HL-60 (cell line): ENCODE measurements at regions not wholly inside any gene's neighbourhood (a gene's known extent, or its start where the extent isn't known, plus 50 kb on each side); places are given as distances from the start of the nearest gene placed in this dataset.

Source experiments
- DNase-seq, 2 experiments: peaks; one replicate each; pipeline ENCODE4 v3.0.0-alpha.2; 2010 to 2020; ENCODE audit warnings: low read depth in 1 of 2, low spot score in 1 of 2
- H3K27ac ChIP-seq: fragments of 250-450 bp; sonication (Bioruptor Pico); replicated peaks from 2 replicates; pipeline ENCODE4 v1.5.1; 2020; ENCODE audit warnings: mild to moderate bottlenecking, moderate library complexity
- H3K27me3 ChIP-seq: fragments of 250-450 bp; sonication (Bioruptor Pico); 2 replicates; pipeline ENCODE4 v1.5.1; 2021; ENCODE audit warnings: mild to moderate bottlenecking, moderate library complexity; ENCODE audit not compliant: insufficient read depth, poor library complexity, severe bottlenecking
- H3K4me3 ChIP-seq: replicated peaks from 2 replicates; pipeline ENCODE4 v1.5.1; 2011; ENCODE audit warnings: mild to moderate bottlenecking, control low read depth, low read length; ENCODE audit not compliant: insufficient read depth
- GABPA ChIP-seq: IDR thresholded peaks from 2 replicates; pipeline ENCODE4 v1.6.1; 2012; ENCODE audit warnings: low read depth
- POLR2AphosphoS5 ChIP-seq: IDR thresholded peaks from 2 replicates; pipeline ENCODE4 v1.6.1; 2012; ENCODE audit warnings: low read depth
- SPI1 ChIP-seq: IDR thresholded peaks from 2 replicates; pipeline ENCODE4 v1.6.1; 2012; ENCODE audit warnings: low read depth, mild to moderate bottlenecking, borderline replicate concordance
- TF ChIP-seq, protein P1 (sequence below): IDR thresholded peaks from one replicate; pipeline ENCODE4 v1.5.1; 2011; ENCODE audit warnings: low read length, control low read depth, inconsistent platforms; ENCODE audit not compliant: insufficient read depth
- TF ChIP-seq, protein P2 (sequence below): IDR thresholded peaks from 2 replicates; pipeline ENCODE4 v1.6.1; 2012; ENCODE audit warnings: low read depth; ENCODE audit not compliant: insufficient replicate concordance

DNA sequence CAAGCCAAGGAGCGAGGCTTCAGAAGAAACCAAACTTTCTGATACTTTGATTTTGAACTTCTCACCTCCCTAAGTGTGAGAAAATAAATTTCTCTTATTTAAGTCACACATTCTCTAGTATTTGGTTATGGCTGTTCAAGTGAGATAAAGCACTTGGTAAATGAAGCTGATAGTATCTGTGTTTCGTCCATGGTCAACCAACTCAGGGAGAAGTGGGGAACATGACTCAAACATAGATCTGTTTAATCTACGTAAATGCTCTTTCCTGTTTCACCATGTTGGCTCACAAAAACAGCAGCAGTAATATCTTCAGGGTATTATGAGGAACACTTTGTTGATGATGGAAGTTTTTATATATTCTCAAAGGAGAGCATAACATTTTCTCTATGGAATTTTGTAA is 2167.2 kb upstream of the C9orf72 start:
- no peak overlapping the region for H3K27ac ChIP-seq
- TF ChIP-seq, protein P1, sequence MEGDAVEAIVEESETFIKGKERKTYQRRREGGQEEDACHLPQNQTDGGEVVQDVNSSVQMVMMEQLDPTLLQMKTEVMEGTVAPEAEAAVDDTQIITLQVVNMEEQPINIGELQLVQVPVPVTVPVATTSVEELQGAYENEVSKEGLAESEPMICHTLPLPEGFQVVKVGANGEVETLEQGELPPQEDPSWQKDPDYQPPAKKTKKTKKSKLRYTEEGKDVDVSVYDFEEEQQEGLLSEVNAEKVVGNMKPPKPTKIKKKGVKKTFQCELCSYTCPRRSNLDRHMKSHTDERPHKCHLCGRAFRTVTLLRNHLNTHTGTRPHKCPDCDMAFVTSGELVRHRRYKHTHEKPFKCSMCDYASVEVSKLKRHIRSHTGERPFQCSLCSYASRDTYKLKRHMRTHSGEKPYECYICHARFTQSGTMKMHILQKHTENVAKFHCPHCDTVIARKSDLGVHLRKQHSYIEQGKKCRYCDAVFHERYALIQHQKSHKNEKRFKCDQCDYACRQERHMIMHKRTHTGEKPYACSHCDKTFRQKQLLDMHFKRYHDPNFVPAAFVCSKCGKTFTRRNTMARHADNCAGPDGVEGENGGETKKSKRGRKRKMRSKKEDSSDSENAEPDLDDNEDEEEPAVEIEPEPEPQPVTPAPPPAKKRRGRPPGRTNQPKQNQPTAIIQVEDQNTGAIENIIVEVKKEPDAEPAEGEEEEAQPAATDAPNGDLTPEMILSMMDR = no peak
- TF ChIP-seq GABPA = no peak
- no peak for TF ChIP-seq POLR2AphosphoS5
- TF ChIP-seq, protein P2, sequence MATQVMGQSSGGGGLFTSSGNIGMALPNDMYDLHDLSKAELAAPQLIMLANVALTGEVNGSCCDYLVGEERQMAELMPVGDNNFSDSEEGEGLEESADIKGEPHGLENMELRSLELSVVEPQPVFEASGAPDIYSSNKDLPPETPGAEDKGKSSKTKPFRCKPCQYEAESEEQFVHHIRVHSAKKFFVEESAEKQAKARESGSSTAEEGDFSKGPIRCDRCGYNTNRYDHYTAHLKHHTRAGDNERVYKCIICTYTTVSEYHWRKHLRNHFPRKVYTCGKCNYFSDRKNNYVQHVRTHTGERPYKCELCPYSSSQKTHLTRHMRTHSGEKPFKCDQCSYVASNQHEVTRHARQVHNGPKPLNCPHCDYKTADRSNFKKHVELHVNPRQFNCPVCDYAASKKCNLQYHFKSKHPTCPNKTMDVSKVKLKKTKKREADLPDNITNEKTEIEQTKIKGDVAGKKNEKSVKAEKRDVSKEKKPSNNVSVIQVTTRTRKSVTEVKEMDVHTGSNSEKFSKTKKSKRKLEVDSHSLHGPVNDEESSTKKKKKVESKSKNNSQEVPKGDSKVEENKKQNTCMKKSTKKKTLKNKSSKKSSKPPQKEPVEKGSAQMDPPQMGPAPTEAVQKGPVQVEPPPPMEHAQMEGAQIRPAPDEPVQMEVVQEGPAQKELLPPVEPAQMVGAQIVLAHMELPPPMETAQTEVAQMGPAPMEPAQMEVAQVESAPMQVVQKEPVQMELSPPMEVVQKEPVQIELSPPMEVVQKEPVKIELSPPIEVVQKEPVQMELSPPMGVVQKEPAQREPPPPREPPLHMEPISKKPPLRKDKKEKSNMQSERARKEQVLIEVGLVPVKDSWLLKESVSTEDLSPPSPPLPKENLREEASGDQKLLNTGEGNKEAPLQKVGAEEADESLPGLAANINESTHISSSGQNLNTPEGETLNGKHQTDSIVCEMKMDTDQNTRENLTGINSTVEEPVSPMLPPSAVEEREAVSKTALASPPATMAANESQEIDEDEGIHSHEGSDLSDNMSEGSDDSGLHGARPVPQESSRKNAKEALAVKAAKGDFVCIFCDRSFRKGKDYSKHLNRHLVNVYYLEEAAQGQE = no peak
- no peak for TF ChIP-seq SPI1
- H3K4me3 ChIP-seq = no peak overlapping the region
- H3K27me3 ChIP-seq = no peaks in the 10 kb centered on the region
- DNase-seq = no peak

DNA sequence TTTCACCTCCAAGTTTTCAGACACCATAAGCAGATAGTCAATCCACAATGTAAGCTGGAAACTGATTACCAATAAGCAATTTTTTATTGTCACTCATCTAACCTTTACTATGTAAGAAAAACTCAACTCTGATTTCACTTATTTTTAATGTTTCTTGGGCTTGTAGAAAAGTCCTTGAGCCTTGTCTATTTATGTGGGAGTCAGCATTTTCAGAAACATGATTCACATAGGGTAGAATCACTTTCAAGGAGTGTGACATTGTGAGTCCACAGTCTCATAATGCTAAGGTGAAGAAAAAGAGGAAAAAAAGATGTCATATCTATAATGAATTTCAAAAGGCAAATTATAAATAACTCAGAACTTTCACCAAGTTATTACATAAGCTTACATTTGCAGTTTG is 2167.9 kb upstream of the C9orf72 start:
- no peak for DNase-seq
- Histone ChIP-seq H3K4me3 (no peak overlapping the region), H3K27ac (no peak overlapping the region), H3K27me3 (no peaks in the 10 kb centered on the region)
- no peak for TF ChIP-seq SPI1
- TF ChIP-seq, protein P2 = no peak

DNA sequence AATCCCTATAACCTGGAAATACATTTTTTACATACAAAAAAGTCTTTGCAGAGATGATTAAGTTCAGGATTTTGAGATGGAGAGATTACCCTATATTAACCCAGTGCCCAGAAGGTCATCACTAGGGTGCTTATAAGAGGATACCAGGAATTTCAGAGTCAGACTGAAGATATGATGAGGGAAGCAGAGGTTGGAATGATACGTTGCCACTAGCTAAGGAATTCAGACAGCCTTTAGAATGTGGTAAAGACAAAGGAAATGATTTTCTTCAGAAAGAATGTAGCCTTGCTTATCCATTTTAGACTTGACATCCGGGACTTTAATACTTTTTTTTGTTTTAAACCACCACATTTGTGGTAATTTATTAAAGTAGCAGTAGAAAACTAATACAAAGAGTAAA is 2176.8 kb upstream of the C9orf72 start:
- Histone ChIP-seq H3K27ac (no peak overlapping the region), H3K27me3 (no peaks in the 10 kb centered on the region), H3K4me3 (no peak overlapping the region)
- TF ChIP-seq SPI1 = no peak
- no peak for TF ChIP-seq GABPA
- TF ChIP-seq, protein P1 = no peak
- TF ChIP-seq, protein P2 = no peak
- TF ChIP-seq POLR2AphosphoS5 = no peak
- no peak for DNase-seq

DNA sequence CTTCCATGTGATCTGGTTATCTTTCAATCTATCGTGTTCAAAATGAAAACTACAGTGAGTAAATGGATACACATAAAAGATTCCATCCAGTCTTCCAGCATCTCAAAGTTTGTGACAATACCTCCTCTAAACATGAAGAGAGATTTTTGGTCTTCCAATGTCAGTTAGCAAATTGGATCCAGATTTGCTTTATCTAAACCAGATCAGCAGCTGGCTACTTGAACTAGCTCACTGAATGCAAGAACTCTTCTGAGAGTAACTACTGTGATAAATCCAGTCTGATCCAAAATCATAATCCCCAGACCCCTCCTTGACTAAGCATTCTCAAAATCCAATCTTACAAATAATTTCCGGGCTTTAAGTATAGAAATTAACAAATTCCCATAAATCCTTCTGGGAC is 2177.9 kb upstream of the C9orf72 start:
- no peak overlapping the region for H3K4me3 ChIP-seq
- no peak for DNase-seq
- H3K27ac ChIP-seq = no peak overlapping the region
- H3K27me3 ChIP-seq = no peaks in the 10 kb centered on the region
- TF ChIP-seq, protein P1 = no peak
- TF ChIP-seq GABPA (no peak), POLR2AphosphoS5 (no peak), SPI1 (no peak)
- TF ChIP-seq, protein P2 = no peak
